BLaER1 (cell line): ENCODE measurements at regions not wholly inside any gene's neighbourhood (a gene's known extent, or its start where the extent isn't known, plus 50 kb on each side); places are given as distances from the start of the nearest gene placed in this dataset.

Experiments used
- H3K27ac ChIP-seq: shearing (Covaris generic); formaldehyde crosslinking; 2 replicates; pipeline ENCODE4 v1.8.1; 2022
- H3K27me3 ChIP-seq: shearing (Covaris generic); formaldehyde crosslinking; 2 replicates; pipeline ENCODE4 v1.8.1; 2022
- H3K36me3 ChIP-seq: shearing (Covaris generic); formaldehyde crosslinking; 2 replicates; pipeline ENCODE4 v1.8.1; 2022
- H3K4me1 ChIP-seq: shearing (Covaris generic); formaldehyde crosslinking; 2 replicates; pipeline ENCODE4 v1.8.1; 2022
- H3K4me2 ChIP-seq: shearing (Covaris generic); formaldehyde crosslinking; 2 replicates; pipeline ENCODE4 v1.8.1; 2022
- H3K4me3 ChIP-seq: shearing (Covaris generic); formaldehyde crosslinking; 2 replicates; pipeline ENCODE4 v1.8.1; 2022
- H3K9ac ChIP-seq: shearing (Covaris generic); formaldehyde crosslinking; 2 replicates; pipeline ENCODE4 v1.8.1; 2022
- H3K9me3 ChIP-seq: shearing (Covaris generic); formaldehyde crosslinking; 2 replicates; pipeline ENCODE4 v1.8.1; 2022
- H4K20me1 ChIP-seq: shearing (Covaris generic); formaldehyde crosslinking; 2 replicates; pipeline ENCODE4 v1.8.1; 2022
- Cebpa-rat ChIP-seq: shearing (Covaris generic); IDR thresholded peaks from 2 replicates; pipeline ENCODE4 v1.8.1; 2022

DNA sequence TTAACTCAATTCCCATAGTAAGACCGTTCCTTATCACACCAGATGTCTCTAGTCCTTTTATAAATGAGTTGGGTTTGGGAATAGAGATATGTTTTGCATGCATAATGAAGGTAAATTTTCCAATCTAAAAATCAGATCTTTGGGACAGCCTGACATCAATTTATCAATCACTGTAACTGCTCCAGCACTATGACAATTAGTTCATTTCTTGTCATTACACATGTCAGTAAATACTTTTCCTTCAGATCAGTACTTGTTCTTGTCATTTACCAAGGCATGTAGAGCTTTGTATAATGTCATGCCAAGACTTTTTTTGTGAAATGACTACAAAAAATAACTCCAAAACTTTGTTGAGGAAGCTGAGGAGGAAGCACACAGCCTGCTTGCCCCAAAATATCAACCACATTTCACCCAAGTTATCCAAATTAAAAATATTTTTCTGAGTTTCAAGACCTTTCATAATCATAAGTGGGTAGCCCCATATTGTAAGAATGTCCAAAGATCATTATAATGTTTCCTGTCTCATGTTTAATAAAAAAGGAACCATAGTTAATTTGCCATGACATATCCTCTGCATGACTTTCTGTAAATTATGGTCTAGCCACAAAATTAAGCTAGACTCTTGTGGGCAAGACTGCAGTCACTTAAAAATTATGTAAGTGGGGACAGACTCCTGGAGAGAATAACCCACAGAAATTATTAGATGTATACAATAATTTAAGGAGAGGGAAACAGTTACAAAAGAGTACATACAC, 586.8 kb downstream of the TBC1D4 start:
- Histone ChIP-seq H4K20me1 (no peaks in the 10 kb centered on the region), H3K4me1 (no peaks in the 10 kb centered on the region), H3K9me3 (no peaks in the 10 kb centered on the region), H3K27me3 (no peaks in the 10 kb centered on the region), H3K36me3 (no peaks in the 10 kb centered on the region), H3K4me2 (no peak overlapping the region), H3K9ac (no peak overlapping the region), H3K4me3 (no peak overlapping the region), H3K27ac (no peak overlapping the region)
- no peak for TF ChIP-seq Cebpa-rat

DNA sequence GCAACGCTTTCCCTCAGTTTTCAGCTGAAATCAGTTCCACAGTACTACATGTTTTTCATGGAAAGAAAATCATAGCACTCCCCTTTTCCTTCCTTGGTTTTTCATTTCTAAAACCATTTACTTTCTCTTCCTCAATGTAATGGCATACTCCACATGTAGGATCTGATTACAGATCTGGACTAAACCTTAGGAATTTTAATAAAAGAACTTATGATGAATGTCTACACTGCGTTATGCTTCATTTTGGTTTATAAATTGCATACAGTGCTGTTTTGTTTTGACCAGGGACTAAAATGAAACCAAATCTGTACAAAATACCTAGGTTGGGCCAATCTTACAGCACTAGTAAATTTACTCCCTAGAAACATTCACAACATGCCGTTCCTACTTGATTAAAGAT, 589.9 kb downstream of the TBC1D4 start:
- no peaks in the 10 kb centered on the region for H4K20me1 ChIP-seq
- no peak overlapping the region for H3K9ac ChIP-seq
- no peak for TF ChIP-seq Cebpa-rat
- H3K27me3 ChIP-seq = no peaks in the 10 kb centered on the region
- H3K4me1 ChIP-seq = no peaks in the 10 kb centered on the region
- H3K36me3 ChIP-seq = no peaks in the 10 kb centered on the region
- no peak overlapping the region for H3K4me3 ChIP-seq
- no peak overlapping the region for H3K27ac ChIP-seq
- no peak overlapping the region for H3K4me2 ChIP-seq
- no peaks in the 10 kb centered on the region for H3K9me3 ChIP-seq

DNA sequence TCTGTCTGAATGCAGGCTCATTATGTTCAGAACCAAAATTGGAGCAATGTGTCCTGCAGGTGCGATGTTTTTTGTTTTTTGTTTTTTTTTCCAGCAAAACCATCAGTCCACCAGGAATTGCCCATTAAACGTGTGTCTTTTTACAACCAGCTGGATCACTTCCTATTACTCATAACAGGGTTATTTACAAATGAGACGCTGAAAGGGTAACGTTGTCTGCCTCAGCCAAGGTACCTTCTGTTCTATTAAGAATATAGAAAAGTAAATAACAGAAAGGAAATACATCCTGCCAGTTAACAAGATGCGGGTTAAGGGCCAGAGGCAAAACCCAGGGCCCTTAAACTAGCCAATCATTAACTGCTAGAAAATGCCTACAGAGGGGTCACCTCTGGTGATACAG, 590.4 kb downstream of the TBC1D4 start:
- Histone ChIP-seq H3K27me3 (no peaks in the 10 kb centered on the region), H3K4me3 (no peak overlapping the region), H3K4me2 (no peak overlapping the region), H3K27ac (no peak overlapping the region), H3K9me3 (no peaks in the 10 kb centered on the region), H4K20me1 (no peaks in the 10 kb centered on the region), H3K4me1 (no peaks in the 10 kb centered on the region), H3K36me3 (no peaks in the 10 kb centered on the region), H3K9ac (no peak overlapping the region)
- no peak for TF ChIP-seq Cebpa-rat

DNA sequence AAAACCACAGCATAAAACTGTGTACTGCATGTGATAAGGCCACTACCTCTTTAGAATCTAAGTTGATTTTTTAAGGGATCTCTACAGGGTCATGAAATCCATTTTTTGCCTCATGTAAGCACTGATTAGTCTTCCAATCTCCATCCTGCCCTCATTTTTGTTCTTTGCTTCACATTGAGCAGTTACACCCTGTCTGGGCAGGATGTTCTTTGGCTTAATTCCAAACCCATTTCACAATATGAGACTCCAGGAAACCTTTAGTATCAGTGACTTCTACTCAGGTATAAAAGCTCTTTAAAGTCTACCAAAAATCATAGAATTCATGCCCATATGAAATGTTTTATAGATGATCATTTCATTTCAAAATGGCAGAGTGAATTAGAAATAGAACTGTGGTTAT, 592.6 kb downstream of the TBC1D4 start:
- no peaks in the 10 kb centered on the region for H3K27me3 ChIP-seq
- H3K9ac ChIP-seq = no peak overlapping the region
- H3K4me2 ChIP-seq = no peak overlapping the region
- H3K9me3 ChIP-seq = no peaks in the 10 kb centered on the region
- H3K27ac ChIP-seq = no peak overlapping the region
- H3K4me1 ChIP-seq = no peaks in the 10 kb centered on the region
- TF ChIP-seq Cebpa-rat = no peak
- no peak overlapping the region for H3K4me3 ChIP-seq
- H3K36me3 ChIP-seq = no peaks in the 10 kb centered on the region
- no peaks in the 10 kb centered on the region for H4K20me1 ChIP-seq

DNA sequence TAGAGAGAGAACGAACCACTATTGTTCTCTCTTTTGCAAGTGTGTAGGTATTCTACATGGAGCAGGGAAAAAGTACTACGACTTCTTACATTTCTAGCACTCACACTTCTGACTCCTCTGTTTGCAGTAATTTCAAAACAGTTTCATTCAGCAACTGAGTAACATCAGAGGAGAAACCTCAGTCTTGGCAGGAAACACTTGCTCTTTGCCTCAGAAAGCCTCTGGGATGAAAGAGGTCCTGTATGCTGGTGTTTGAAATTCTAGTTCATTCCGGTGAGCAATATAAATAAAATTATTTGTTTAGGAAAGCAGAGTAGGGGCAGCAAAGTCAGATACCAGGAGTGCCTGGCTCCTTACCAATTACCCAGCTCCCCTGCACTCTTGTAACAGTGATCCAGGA, 595.5 kb downstream of the TBC1D4 start:
- no peaks in the 10 kb centered on the region for H3K27me3 ChIP-seq
- H3K4me3 ChIP-seq = no peak overlapping the region
- no peaks in the 10 kb centered on the region for H3K4me1 ChIP-seq
- H3K9ac ChIP-seq = no peak overlapping the region
- no peak overlapping the region for H3K27ac ChIP-seq
- no peak for TF ChIP-seq Cebpa-rat
- H3K9me3 ChIP-seq = no peaks in the 10 kb centered on the region
- no peaks in the 10 kb centered on the region for H4K20me1 ChIP-seq
- H3K4me2 ChIP-seq = no peak overlapping the region
- no peaks in the 10 kb centered on the region for H3K36me3 ChIP-seq

DNA sequence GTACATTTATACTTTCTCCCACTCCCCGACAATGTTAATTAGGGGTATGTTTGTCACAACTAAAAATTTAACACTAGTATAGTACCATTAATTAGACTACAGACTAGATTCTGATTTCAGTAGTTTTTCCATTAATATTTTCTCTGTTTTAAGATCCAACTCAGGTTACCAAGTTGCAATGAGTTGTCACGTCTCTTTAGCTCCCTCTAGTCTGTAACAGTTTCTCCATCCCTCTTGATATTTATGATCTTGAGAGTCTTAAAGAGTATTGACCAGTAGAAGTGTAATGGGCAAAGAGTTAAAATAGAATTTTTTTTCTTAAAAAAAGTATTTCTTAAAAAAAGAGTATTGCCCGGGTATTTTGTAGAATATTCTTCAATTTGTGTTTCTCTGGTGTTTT, 598.1 kb downstream of the TBC1D4 start:
- Histone ChIP-seq H3K4me1 (no peaks in the 10 kb centered on the region), H3K27me3 (no peaks in the 10 kb centered on the region), H3K4me2 (no peak overlapping the region), H4K20me1 (no peaks in the 10 kb centered on the region), H3K36me3 (no peaks in the 10 kb centered on the region), H3K4me3 (no peak overlapping the region), H3K9me3 (no peaks in the 10 kb centered on the region), H3K9ac (no peak overlapping the region), H3K27ac (no peak overlapping the region)
- TF ChIP-seq Cebpa-rat = no peak

DNA sequence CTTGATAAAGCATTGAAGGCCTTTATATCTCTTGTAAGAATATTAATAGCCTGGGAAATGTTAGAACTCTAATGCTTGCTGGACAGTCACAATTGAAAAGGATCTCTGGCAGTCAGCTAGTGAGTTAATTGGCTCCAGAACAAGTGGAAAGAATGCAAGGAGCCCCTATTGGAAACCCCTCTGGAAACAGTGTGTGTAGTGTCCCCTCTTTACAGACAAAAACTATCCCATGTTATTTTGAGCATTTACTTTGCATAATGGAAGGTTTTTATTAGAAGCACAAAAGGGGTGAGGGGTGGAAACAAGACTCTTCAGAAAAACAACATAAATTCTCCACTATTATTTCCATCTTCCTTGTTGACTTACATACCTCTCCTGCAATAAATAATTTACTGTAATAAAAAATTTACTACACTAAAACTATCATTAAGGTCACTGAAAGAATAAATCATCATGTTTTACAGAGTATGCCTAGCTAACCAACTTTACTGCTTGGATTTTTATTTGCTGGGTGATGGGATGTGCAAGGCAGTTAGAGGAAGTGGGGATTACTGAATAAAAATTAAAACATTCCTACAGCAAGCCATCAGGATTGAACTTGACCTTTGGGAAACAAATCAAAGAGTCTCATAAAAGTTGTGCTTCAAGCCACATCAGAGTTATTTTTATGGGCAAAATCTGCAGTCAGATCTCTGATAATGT, 610.4 kb downstream of the TBC1D4 start:
- H3K27me3 ChIP-seq = no peaks in the 10 kb centered on the region
- no peak overlapping the region for H3K27ac ChIP-seq
- no peaks in the 10 kb centered on the region for H4K20me1 ChIP-seq
- H3K9ac ChIP-seq = no peak overlapping the region
- H3K36me3 ChIP-seq = no peaks in the 10 kb centered on the region
- H3K4me2 ChIP-seq = no peak overlapping the region
- no peaks in the 10 kb centered on the region for H3K4me1 ChIP-seq
- H3K9me3 ChIP-seq = peaks cover 17% of the 10 kb centered on the region
- TF ChIP-seq Cebpa-rat = no peak
- H3K4me3 ChIP-seq = no peak overlapping the region

DNA sequence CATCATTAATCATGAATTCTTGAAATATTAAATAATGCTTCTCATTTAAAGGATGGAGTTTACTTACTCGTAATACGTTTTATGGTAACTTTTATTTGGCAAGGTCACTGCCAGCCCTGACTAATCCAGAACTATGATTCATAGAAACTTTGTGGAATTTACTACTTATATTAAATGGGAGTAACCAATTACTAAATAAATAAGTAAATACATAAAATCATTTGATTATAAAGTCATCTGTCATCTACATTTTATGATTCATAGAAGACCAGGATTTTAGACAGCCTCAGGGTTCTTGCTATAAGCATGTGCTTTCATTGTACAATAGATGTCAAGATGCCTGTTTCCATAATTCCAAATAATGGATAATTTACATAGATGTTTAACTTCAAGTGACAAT, 611.1 kb downstream of the TBC1D4 start:
- Histone ChIP-seq H3K36me3 (no peaks in the 10 kb centered on the region), H3K9ac (no peak overlapping the region), H3K4me2 (no peak overlapping the region), H3K27ac (no peak overlapping the region), H4K20me1 (no peaks in the 10 kb centered on the region), H3K27me3 (no peaks in the 10 kb centered on the region), H3K4me3 (no peak overlapping the region), H3K4me1 (no peaks in the 10 kb centered on the region), H3K9me3 (peaks cover 17% of the 10 kb centered on the region)
- no peak for TF ChIP-seq Cebpa-rat

DNA sequence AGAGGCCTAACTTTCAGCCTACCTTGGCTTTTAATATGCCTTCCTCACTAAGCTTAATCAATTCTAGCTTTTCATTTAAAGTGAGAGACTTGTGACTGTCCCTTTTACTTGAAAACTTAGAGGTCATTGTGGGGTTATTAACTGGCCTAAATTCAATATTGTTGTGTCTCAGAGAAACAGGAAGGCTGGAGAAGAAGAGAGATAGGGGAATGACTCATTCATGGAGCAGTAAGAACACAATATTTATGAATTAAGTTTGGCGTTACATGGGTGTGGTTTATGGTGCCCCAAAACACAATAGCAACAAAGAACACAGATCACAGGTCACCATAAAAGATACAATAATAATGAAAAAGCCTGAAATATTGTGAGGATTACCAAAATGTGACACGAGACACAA, 612.1 kb downstream of the TBC1D4 start:
- Histone ChIP-seq H3K27ac (no peak overlapping the region), H3K9ac (no peak overlapping the region), H3K36me3 (no peaks in the 10 kb centered on the region), H3K4me1 (no peaks in the 10 kb centered on the region), H3K4me2 (no peak overlapping the region), H3K4me3 (no peak overlapping the region), H4K20me1 (no peaks in the 10 kb centered on the region), H3K27me3 (no peaks in the 10 kb centered on the region), H3K9me3 (peaks cover 17% of the 10 kb centered on the region)
- no peak for TF ChIP-seq Cebpa-rat

DNA sequence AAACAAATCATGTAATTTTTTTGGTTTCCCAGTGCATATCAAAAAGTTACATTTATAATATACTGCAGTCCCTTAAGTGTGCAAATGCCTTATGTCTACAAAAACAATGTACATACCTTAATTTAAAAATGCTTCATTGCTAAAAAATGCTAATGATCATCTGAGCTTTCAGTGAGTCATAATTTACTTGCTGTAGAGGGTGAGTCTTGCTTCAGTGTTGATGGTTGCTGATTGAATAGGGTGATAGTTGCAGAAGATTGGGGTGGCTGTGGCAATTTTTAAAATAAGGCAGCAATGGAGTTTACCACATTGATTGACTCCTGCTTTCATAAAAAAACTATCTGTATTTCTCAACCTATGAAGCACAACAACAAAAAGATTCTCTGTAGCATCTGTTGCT, 613.9 kb downstream of the TBC1D4 start:
- Histone ChIP-seq H3K4me3 (no peak overlapping the region), H3K9me3 (peaks cover 17% of the 10 kb centered on the region), H3K27ac (no peak overlapping the region), H4K20me1 (no peaks in the 10 kb centered on the region), H3K27me3 (no peaks in the 10 kb centered on the region), H3K4me1 (no peaks in the 10 kb centered on the region), H3K4me2 (no peak overlapping the region), H3K9ac (no peak overlapping the region), H3K36me3 (no peaks in the 10 kb centered on the region)
- no peak for TF ChIP-seq Cebpa-rat

DNA sequence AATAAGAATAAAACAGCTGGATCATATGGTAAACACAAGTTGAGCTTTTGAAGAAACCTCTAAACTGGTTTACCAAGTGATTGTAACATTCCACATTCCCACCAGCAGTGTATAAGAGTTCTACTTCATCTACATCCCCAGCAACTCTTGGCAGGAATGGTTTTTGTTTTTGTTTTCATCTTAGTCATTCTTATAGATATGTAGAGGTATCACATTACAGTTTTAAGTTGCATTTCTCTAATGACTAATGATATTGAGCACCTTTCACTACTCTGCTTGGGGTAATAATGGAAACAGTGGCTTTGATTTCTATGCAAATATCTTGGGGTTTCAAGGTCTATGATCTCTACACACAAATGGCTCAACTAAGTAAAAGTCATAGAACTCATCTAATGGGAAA, 614.5 kb downstream of the TBC1D4 start:
- Histone ChIP-seq H3K9ac (no peak overlapping the region), H3K9me3 (peaks cover 17% of the 10 kb centered on the region), H4K20me1 (no peaks in the 10 kb centered on the region), H3K4me2 (no peak overlapping the region), H3K4me1 (no peaks in the 10 kb centered on the region), H3K27me3 (no peaks in the 10 kb centered on the region), H3K27ac (no peak overlapping the region), H3K36me3 (no peaks in the 10 kb centered on the region), H3K4me3 (no peak overlapping the region)
- no peak for TF ChIP-seq Cebpa-rat
